CD8-positive, alpha-beta memory T cell (primary cell): ENCODE measurements at regions not wholly inside any gene's neighbourhood (a gene's known extent, or its start where the extent isn't known, plus 50 kb on each side); places are given as distances from the start of the nearest gene placed in this dataset.

Source experiments
- CTCF ChIA-PET: fragments of 350-600 bp; sonication (Branson Sonifier 250); formaldehyde crosslinking; loops from one replicate; lab custom pipeline; 2021; ENCODE audit warnings: antibody characterized with exemption; lab: Charles Lee
- POLR2A ChIA-PET: fragments of 350-600 bp; sonication (Branson Sonifier 250); formaldehyde crosslinking; loops from one replicate; lab custom pipeline; 2021; ENCODE audit warnings: antibody characterized with exemption; lab: Charles Lee
- DNase-seq, 5 donors: peaks; one replicate each; pipeline versions ENCODE4 v3.0.0 to v3.0.0-alpha.2; 2020 to 2022; ENCODE audit warnings: mixed read lengths in 1 of 5
- H3K27ac ChIP-seq: one replicate; pipeline ENCODE4 v1.7.0; 2013; ENCODE audit warnings: low read depth, mild to moderate bottlenecking, low read length, moderate library complexity
- H3K27me3 ChIP-seq: 2 replicates; pipeline ENCODE4 v1.7.0; 2013; ENCODE audit warnings: low read length, mild to moderate bottlenecking; ENCODE audit not compliant: insufficient read depth, poor library complexity, severe bottlenecking
- H3K36me3 ChIP-seq: 2 replicates; pipeline ENCODE4 v1.7.0; 2013; ENCODE audit warnings: mild to moderate bottlenecking, low read length, moderate library complexity; ENCODE audit not compliant: insufficient read depth
- H3K4me1 ChIP-seq: 2 replicates; pipeline ENCODE4 v1.7.0; 2013; ENCODE audit warnings: mild to moderate bottlenecking, low read length, moderate library complexity; ENCODE audit not compliant: insufficient read depth
- H3K4me3 ChIP-seq: 2 replicates; pipeline ENCODE4 v1.7.0; 2013; ENCODE audit warnings: mild to moderate bottlenecking, low read length
- H3K9me3 ChIP-seq: 2 replicates; pipeline ENCODE4 v1.7.0; 2013; ENCODE audit warnings: mild to moderate bottlenecking, low read length
- H3K27ac Mint-ChIP-seq, 8 donors: one replicate each; pipeline ENCODE4 v1.8.0; 2020 to 2021; ENCODE audit warnings: mixed read lengths in 8 of 8, mild to moderate bottlenecking in 6 of 8, inconsistent platforms in 3 of 8, moderate library complexity in 3 of 8
- H3K27me3 Mint-ChIP-seq, 2 donors: one replicate each; pipeline ENCODE4 v1.8.0; 2020 to 2021; ENCODE audit warnings: mixed read lengths in 2 of 2, mild to moderate bottlenecking in 1 of 2, moderate library complexity in 1 of 2
- H3K36me3 Mint-ChIP-seq, 3 donors: one replicate each; pipeline ENCODE4 v1.8.0; 2020 to 2021; ENCODE audit warnings: mixed read lengths in 3 of 3, inconsistent platforms in 1 of 3, mild to moderate bottlenecking in 1 of 3
- H3K4me1 Mint-ChIP-seq, 3 donors: one replicate each; pipeline ENCODE4 v1.8.0; 2020 to 2021; ENCODE audit warnings: mixed read lengths in 3 of 3, inconsistent platforms in 1 of 3, mild to moderate bottlenecking in 1 of 3
- H3K4me3 Mint-ChIP-seq, 7 donors: one replicate each; pipeline ENCODE4 v1.8.0; 2020 to 2021; ENCODE audit warnings: mixed read lengths in 7 of 7, mild to moderate bottlenecking in 6 of 7, moderate library complexity in 4 of 7, inconsistent platforms in 2 of 7
- H3K9me3 Mint-ChIP-seq, 5 donors: one replicate each; pipeline ENCODE4 v1.8.0; 2020 to 2022; ENCODE audit warnings: mixed read lengths in 5 of 5, mild to moderate bottlenecking in 3 of 5, moderate library complexity in 2 of 5, inconsistent platforms in 1 of 5

DNA sequence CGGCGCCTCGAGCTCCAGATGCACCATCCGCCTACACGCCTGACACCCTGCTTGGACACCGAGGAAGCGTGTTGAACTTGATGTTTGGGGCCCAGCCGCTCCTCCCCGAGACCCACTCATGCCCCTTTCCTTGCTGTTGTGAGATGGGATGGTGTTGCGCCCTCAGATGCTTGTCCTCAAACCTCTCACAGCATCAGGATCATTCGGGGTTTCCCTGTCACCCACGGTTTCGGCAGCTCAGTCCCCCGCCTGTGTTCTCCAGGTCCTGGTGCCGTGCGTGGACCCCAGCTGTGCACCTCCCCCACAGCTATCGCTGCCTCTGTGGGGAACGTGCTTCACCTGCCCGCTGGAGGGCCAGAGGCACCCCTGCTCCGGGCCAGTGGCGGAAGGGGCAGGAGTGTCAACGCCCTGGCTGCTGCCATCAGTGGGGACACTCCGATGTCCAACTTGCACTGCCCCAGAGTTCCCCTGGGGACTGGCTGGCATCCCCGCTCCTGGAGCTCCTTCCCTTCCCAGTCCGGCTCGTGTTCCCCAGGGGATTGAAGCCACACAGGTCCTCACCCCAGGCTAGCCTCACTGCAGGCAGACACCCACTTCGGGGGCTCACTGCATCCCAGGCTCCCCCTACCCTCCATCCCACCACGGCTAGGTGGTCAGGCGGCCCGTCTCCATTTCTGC lies 82.3 kb upstream of the ADRA2C start:
- no peak overlapping the region for H3K4me3 ChIP-seq
- no peaks in the 10 kb centered on the region for H3K4me1 ChIP-seq
- Mint-ChIP-seq H3K4me1 (no peaks in the 10 kb centered on the region), H3K9me3 (peaks cover 0 to 2% (median 0%) of the 10 kb centered on the region in 5 donors), H3K4me3 (no peak overlapping the region), H3K27ac (no peak overlapping the region), H3K36me3 (no peaks in the 10 kb centered on the region), H3K27me3 (peaks cover 6 to 14% of the 10 kb centered on the region in 2 donors)
- no peaks in the 10 kb centered on the region for H3K27me3 ChIP-seq
- CTCF ChIA-PET, result no interaction called here
- no peaks in the 10 kb centered on the region for H3K36me3 ChIP-seq
- POLR2A ChIA-PET, result no interaction called here
- no peak for DNase-seq
- H3K9me3 ChIP-seq, result no peaks in the 10 kb centered on the region
- no peak overlapping the region for H3K27ac ChIP-seq

DNA sequence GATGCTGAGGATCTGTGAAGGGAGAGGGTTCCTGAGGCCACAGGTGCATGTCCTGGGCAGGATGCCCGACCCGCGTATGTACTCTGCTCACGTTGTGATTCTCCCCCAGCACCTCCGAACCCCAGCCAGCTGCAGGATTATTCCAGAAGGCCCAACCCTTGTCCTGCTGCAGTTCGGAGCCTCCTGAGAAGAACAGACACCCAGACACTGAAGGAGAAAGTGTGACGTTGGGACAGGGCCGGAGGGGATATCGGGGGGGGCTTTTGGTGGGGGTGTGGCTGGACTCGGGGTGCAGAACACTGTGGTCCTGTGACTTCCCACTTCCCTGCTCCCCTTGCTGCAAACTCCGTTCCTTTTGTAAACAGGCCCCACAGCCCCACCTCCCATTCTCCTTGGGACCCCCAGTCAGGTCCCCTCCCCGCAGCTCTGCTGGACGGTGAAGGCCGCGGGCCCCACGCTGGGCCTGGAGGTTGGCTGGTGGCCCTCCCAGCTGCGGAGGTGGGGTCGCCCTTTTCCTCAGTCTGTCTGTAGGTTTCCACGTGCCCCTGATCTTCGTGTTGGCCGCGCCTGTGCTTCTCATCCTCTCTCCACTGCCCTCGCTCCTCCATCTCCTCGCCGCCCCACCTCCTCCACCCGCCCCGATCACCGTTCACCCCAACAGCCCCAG lies 83.0 kb upstream of the ADRA2C start:
- H3K4me3 ChIP-seq, result no peak overlapping the region
- no peak overlapping the region for H3K27ac ChIP-seq
- ChIA-PET POLR2A (no interaction called here), CTCF (no interaction called here)
- Mint-ChIP-seq H3K4me1 (no peaks in the 10 kb centered on the region), H3K36me3 (no peaks in the 10 kb centered on the region), H3K4me3 (no peak overlapping the region), H3K9me3 (peaks cover 0 to 2% (median 0%) of the 10 kb centered on the region in 5 donors), H3K27ac (no peak overlapping the region), H3K27me3 (peaks cover 6 to 14% of the 10 kb centered on the region in 2 donors)
- no peaks in the 10 kb centered on the region for H3K4me1 ChIP-seq
- no peaks in the 10 kb centered on the region for H3K9me3 ChIP-seq
- DNase-seq, result no peak
- H3K27me3 ChIP-seq, result no peaks in the 10 kb centered on the region
- H3K36me3 ChIP-seq, result no peaks in the 10 kb centered on the region

DNA sequence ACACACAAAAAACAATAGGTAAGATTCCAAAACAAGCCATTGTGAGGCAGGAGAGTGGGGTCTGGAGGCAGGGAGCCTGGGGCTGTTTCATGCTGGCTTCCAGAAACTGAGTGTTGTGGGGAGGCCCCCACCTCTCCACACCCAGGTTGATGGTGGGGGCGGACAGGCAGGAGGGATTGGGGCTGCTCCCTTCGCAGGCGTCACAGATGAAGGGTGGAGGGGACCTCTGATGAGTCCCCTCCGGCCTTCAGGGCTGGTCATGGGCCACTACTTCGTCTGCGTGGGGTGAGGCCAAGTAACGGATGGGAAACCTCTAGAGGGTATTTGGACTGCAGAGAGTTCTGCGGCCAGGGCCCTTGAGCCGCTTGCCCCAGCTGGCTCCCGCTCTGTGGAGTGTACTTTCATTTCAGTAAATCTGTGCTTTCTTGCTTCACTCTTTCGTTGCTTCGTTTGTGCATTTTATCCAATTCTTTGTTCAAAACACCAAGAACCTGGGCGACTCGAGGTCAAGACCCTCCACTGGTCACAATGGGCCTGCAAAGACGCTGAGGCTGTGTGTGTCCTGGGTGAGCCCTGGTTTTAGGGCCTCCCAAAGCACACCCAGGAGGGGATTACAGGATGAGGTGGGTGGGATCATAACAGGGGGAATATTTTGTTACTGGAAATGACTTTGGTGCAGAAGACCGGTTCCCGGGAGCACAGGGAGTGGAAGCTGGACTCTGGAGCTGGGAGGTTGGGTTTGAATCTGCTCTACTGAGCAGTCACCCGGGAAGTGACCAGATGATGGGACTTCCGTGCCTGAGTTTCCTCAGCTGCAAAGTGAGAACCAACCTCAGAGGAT lies 83.7 kb upstream of the ADRA2C start:
- ChIA-PET POLR2A (no interaction called here), CTCF (no interaction called here)
- no peaks in the 10 kb centered on the region for H3K36me3 ChIP-seq
- Mint-ChIP-seq H3K27ac (no peak overlapping the region), H3K4me3 (no peak overlapping the region), H3K27me3 (peaks cover 6 to 14% of the 10 kb centered on the region in 2 donors), H3K9me3 (peaks cover 0 to 2% (median 0%) of the 10 kb centered on the region in 5 donors), H3K36me3 (no peaks in the 10 kb centered on the region), H3K4me1 (no peaks in the 10 kb centered on the region)
- H3K27ac ChIP-seq, result no peak overlapping the region
- H3K4me3 ChIP-seq, result no peak overlapping the region
- no peaks in the 10 kb centered on the region for H3K9me3 ChIP-seq
- no peaks in the 10 kb centered on the region for H3K27me3 ChIP-seq
- no peak for DNase-seq
- H3K4me1 ChIP-seq, result no peaks in the 10 kb centered on the region

DNA sequence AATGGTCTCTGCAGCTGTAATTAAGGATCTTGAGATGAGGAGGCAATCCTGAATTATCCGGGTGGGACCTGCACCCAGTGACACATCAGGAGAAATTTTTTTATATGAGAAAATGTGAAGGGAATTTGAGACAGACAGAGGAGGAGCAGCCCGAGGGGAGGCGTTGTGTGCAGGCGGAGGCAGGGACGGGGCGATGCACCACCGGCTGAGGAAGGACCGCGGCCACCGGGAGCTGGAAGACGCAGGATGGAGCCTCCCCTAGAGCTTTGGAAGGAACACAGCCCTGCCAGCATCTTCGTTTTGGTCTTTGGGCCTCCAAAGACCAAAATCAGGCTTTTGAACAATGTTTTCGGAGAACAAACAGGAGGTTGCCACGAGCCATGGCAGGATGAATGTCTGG lies 85.0 kb upstream of the ADRA2C start:
- H3K36me3 Mint-ChIP-seq, result no peaks in the 10 kb centered on the region
- no peak for DNase-seq
- no peak overlapping the region for H3K4me3 Mint-ChIP-seq
- ChIA-PET POLR2A (no interaction called here), CTCF (no interaction called here)
- H3K4me3 ChIP-seq, result no peak overlapping the region
- no peaks in the 10 kb centered on the region for H3K36me3 ChIP-seq
- no peak overlapping the region for H3K27ac ChIP-seq
- no peaks in the 10 kb centered on the region for H3K4me1 Mint-ChIP-seq
- peaks cover 0 to 2% (median 0%) of the 10 kb centered on the region in 5 donors for H3K9me3 Mint-ChIP-seq
- H3K4me1 ChIP-seq, result no peaks in the 10 kb centered on the region
- H3K9me3 ChIP-seq, result no peaks in the 10 kb centered on the region
- no peaks in the 10 kb centered on the region for H3K27me3 ChIP-seq
- H3K27ac Mint-ChIP-seq, result no peak overlapping the region
- peaks cover 9 to 17% of the 10 kb centered on the region in 2 donors for H3K27me3 Mint-ChIP-seq

DNA sequence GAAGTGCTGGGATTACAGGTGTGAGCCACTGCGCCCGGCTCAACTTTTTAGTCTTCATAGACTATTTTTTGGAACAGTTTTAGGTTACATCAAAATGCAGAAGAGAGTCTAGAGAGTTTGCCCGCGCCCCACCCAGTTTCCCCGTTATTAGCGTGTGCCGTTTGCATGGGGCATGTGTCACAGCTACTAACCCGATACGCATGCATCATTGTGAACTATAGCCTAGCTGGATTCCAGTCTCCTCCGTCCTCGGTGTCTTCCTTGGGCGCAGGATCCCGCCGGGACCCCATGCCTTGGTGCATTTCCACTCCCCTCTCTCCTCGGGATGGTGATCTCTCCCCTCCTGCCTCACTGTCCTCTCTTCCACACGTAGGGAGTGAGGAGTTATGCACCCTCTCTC lies 85.5 kb upstream of the ADRA2C start:
- H3K4me1 ChIP-seq, result no peaks in the 10 kb centered on the region
- peaks cover 9 to 15% of the 10 kb centered on the region in 2 donors for H3K27me3 Mint-ChIP-seq
- H3K4me1 Mint-ChIP-seq, result no peaks in the 10 kb centered on the region
- H3K27me3 ChIP-seq, result no peaks in the 10 kb centered on the region
- H3K36me3 Mint-ChIP-seq, result no peaks in the 10 kb centered on the region
- ChIA-PET POLR2A (no interaction called here), CTCF (no interaction called here)
- H3K27ac ChIP-seq, result no peak overlapping the region
- no peak for DNase-seq
- H3K36me3 ChIP-seq, result no peaks in the 10 kb centered on the region
- no peaks in the 10 kb centered on the region for H3K9me3 ChIP-seq
- H3K4me3 Mint-ChIP-seq, result no peak overlapping the region
- H3K4me3 ChIP-seq, result no peak overlapping the region
- peaks cover 0 to 2% (median 0%) of the 10 kb centered on the region in 5 donors for H3K9me3 Mint-ChIP-seq
- H3K27ac Mint-ChIP-seq, result peak overlapping the region in 1 of 8 donors; percentile 88

DNA sequence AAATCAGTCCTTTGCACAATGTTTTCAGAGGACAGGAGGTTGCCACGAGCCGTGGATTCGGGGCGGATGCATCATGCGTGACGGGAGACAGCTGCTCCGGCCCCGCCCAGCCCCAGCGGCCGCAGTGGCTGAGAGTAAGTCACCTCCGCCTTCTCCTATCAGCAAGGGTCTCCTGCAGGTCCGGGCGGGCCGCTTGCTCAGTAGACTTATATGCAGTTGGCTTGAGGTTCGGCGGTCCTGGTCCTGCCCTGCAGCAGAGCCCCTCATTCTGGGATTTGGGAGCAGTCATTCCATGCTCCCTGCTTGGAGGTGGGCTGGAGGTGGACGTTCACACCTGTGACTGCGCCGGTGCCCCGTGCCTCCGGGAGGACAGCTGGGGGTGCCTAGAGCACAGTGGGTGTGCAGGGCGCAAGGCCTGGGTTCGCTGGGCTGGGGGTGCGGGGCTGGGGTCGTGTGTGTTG lies 86.3 kb upstream of the ADRA2C start:
- no peaks in the 10 kb centered on the region for H3K9me3 ChIP-seq
- peaks cover 0 to 2% (median 0%) of the 10 kb centered on the region in 5 donors for H3K9me3 Mint-ChIP-seq
- no peak for DNase-seq
- no peak overlapping the region for H3K27ac ChIP-seq
- no peak overlapping the region for H3K4me3 Mint-ChIP-seq
- peaks cover 10 to 18% of the 10 kb centered on the region in 2 donors for H3K27me3 Mint-ChIP-seq
- H3K36me3 ChIP-seq, result no peaks in the 10 kb centered on the region
- ChIA-PET CTCF (no interaction called here), POLR2A (no interaction called here)
- H3K4me1 ChIP-seq, result no peaks in the 10 kb centered on the region
- no peak overlapping the region for H3K4me3 ChIP-seq
- H3K27ac Mint-ChIP-seq, result no peak overlapping the region
- H3K4me1 Mint-ChIP-seq, result no peaks in the 10 kb centered on the region
- H3K27me3 ChIP-seq, result no peaks in the 10 kb centered on the region
- H3K36me3 Mint-ChIP-seq, result no peaks in the 10 kb centered on the region

DNA sequence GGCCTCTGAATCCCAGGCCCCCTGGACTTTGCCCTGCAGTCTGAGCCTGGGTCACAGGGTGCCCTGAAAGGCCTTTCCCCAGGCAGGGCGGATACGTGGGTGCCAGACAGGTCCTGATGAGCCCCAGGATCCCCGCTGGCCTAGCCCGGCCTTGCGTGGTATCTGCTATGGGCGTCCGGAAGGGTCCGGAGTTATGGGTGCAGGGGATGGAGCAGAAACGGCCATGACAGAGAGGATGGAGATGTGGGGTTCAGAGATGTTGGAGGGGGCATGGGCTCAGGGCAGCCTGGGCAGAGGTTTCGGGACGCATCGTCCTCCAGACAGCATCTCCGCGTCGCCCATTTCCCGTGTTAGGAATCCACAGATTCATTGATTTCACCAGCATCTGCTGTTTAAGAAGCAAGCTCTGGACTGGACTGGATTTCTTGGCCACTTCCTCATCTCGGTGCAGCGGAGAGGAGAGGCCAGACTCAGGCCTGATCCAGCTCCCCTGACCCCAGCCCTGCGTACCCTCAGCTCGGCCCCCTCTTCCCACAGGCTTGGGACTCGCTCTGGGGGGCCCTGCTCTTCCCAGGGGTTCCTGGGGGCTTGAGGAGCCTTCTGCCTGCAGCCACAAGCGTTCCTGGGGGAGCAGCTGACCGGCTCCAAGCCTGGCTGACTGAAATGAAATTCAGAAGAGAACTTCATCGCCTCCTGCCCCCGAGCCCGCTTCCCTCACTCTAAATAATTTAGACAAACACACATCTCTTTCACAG lies 86.9 kb upstream of the ADRA2C start:
- Mint-ChIP-seq H3K9me3 (peaks cover 0 to 2% (median 0%) of the 10 kb centered on the region in 5 donors), H3K27ac (peak overlapping the region in 1 of 8 donors; percentile 26), H3K27me3 (peaks cover 10 to 15% of the 10 kb centered on the region in 2 donors), H3K4me1 (no peaks in the 10 kb centered on the region), H3K36me3 (no peaks in the 10 kb centered on the region), H3K4me3 (no peak overlapping the region)
- H3K27me3 ChIP-seq, result no peaks in the 10 kb centered on the region
- H3K36me3 ChIP-seq, result no peaks in the 10 kb centered on the region
- no peak overlapping the region for H3K4me3 ChIP-seq
- H3K4me1 ChIP-seq, result no peaks in the 10 kb centered on the region
- no peak overlapping the region for H3K27ac ChIP-seq
- POLR2A ChIA-PET, result no interaction called here
- CTCF ChIA-PET, result no interaction called here
- no peak for DNase-seq
- H3K9me3 ChIP-seq, result no peaks in the 10 kb centered on the region
